D341Med (cell line): ENCODE measurements at regions not wholly inside any gene's neighbourhood (a gene's known extent, or its start where the extent isn't known, plus 50 kb on each side); places are given as distances from the start of the nearest gene placed in this dataset.

ENCODE experiments used
- DNase-seq: peaks from one replicate; pipeline ENCODE4 v3.0.0; 2012; ENCODE audit warnings: low spot score

- no peak for DNase-seq
Measured at GRCh38 chr2:196356332-196356731, 185.0 kb upstream of the STK17B start.

GRCh38 chr2:196360650-196361049 lies 189.3 kb upstream of the STK17B start:
- DNase-seq, result no peak

- DNase-seq, result no peak
Measured at GRCh38 chr2:196361606-196362326, 190.4 kb upstream of the STK17B start.

- DNase-seq, result no peak
Measured at GRCh38 chr2:196362973-196363549, 191.7 kb upstream of the STK17B start.

GRCh38 chr2:196365145-196365544 lies 193.8 kb upstream of the STK17B start:
- no peak for DNase-seq

- DNase-seq, result no peak
Measured at GRCh38 chr2:196365923-196366322, 194.5 kb upstream of the STK17B start.

- DNase-seq, result no peak
Measured at GRCh38 chr2:196367633-196368032, 196.3 kb upstream of the STK17B start.

GRCh38 chr2:196368546-196369225 lies 197.3 kb upstream of the STK17B start:
- no peak for DNase-seq

GRCh38 chr2:196369967-196370366 lies 198.6 kb upstream of the STK17B start:
- DNase-seq, result no peak

GRCh38 chr2:196370381-196370780 lies 199.0 kb upstream of the STK17B start:
- DNase-seq, result no peak

- no peak for DNase-seq
Measured at GRCh38 chr2:196372276-196372809, 201.0 kb upstream of the STK17B start.

GRCh38 chr2:196372811-196373664 lies 201.7 kb upstream of the STK17B start:
- DNase-seq, result no peak

GRCh38 chr2:196376984-196377877 lies 205.9 kb upstream of the STK17B start:
- no peak for DNase-seq

- no peak for DNase-seq
Measured at GRCh38 chr2:196379600-196379999, 208.2 kb upstream of the STK17B start.

GRCh38 chr2:196380098-196380497 lies 208.7 kb upstream of the STK17B start:
- no peak for DNase-seq

GRCh38 chr2:196380575-196380974 lies 209.2 kb upstream of the STK17B start:
- DNase-seq, result no peak

GRCh38 chr2:196381464-196381863 lies 210.1 kb upstream of the STK17B start:
- DNase-seq, result no peak

GRCh38 chr2:196383799-196384198 lies 212.4 kb upstream of the STK17B start:
- DNase-seq, result no peak

GRCh38 chr2:196384729-196385128 lies 213.4 kb upstream of the STK17B start:
- DNase-seq, result no peak

- DNase-seq, result no peak
Measured at GRCh38 chr2:196389670-196390069, 218.3 kb upstream of the STK17B start.
